RPMI7951 (cell line): ENCODE measurements at regions not wholly inside any gene's neighbourhood (a gene's known extent, or its start where the extent isn't known, plus 50 kb on each side); places are given as distances from the start of the nearest gene placed in this dataset.

Source experiments
- DNase-seq: peaks from one replicate; pipeline ENCODE4 v3.0.0-alpha.2; 2012; ENCODE audit warnings: low read depth

- no peak for DNase-seq
These were observed 184.4 kb upstream of the DYNLRB2 start for GRCh38 chr16:80356365-80356764.

DNA sequence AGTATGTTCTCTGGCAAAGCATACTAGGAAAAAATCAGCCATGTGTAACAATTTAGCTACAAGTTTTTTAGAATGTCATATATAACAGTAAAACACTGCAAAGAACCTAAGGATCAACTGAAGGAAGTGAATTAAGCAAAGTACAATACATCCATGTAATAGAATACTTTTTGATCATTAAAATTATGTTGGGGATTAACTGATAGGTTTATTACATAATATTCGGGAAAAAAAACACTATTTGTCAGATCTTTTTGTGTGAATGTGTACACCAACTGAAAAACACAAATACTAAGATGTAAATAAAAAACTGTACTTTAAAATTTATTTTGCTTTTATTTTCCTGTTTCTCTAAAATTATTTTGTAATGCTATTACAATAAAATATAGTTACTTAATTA, 185.5 kb upstream of the DYNLRB2 start:
- DNase-seq, result no peak

- DNase-seq, result no peak
These were observed 190.7 kb upstream of the DYNLRB2 start for GRCh38 chr16:80350061-80350460.

DNA sequence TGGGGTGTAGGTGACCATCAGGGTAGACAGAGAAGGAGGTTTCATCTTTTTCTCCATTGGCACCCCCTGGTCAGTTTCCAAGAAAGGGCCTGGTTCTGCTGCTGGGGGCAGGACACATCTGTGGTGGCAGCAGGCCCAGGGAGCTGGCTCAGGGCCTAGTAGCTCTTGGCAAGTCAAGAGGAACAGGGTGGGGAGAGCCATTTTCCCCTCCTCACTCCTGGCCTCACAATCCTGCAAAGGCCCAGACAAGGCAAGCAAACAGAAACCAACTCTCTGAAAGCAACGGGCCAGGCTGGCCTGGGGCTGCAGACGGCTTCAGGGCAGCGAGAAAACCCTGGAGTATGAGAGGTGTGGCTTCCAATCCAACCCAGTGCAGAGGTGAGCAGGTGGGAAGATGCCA, 192.9 kb upstream of the DYNLRB2 start:
- DNase-seq, result peak; percentile 36

DNA sequence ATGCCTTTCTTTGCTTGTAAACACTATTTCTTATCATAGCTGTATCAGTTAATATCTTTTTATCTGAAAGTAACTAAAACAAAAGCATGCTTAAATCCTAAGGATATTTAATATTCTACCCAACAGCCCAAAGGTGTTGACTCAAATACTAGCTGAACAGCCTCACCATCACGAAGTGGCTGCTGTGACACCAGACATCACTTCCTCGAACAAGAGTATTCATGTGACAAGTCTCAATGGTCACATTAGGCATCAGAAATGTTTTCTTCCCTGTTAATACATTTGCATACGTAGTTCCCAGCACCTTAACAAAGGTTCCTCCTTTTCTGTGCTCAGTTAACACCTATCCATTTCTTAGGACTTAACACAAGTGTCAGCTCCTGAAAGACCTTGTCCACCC, 193.8 kb upstream of the DYNLRB2 start:
- no peak for DNase-seq

GRCh38 chr16:80346111-80346632, 194.6 kb upstream of the DYNLRB2 start:
- DNase-seq, result no peak

- no peak for DNase-seq
These were observed 195.1 kb upstream of the DYNLRB2 start for GRCh38 chr16:80345701-80346100.

GRCh38 chr16:80344570-80344969, 196.2 kb upstream of the DYNLRB2 start:
- no peak for DNase-seq

DNA sequence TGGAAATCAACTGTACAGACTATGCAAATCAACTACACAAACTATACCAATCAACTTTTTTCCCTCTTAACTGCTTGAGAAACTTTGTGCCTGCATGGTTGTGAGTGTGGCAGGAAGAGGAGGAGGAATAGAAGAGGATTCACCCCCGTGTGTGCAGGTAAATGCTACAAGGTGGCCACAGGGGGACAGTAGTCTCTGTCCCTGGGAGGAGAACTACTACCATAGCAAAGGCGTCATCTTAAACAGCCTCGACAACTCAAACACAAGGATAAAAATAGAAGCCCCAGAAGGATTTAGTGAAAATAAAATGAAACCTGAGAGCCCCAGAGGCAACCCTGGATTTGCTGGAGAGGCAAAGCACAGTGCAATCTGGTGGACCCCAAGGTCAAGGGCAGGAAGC, 199.5 kb upstream of the DYNLRB2 start:
- DNase-seq, result no peak

DNA sequence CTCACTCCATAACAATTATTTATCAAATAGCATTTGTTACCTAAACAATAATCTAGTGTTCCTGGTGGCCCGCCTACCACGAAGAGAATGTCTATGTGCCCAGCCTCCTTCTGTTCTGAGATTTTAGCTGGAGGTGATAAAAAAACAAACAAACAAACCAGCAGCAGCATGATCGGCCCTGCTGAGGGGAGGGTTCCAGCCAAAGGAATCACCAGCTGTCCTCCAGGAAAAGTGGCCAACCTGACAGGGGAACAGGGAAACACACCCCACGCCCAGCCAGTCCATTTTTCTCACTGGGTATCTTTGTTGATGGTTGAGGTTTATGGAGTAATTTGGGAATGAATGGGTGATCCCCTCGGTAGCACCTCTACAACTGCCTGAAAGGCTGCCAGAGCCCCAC, 203.0 kb upstream of the DYNLRB2 start:
- DNase-seq, result no peak

DNA sequence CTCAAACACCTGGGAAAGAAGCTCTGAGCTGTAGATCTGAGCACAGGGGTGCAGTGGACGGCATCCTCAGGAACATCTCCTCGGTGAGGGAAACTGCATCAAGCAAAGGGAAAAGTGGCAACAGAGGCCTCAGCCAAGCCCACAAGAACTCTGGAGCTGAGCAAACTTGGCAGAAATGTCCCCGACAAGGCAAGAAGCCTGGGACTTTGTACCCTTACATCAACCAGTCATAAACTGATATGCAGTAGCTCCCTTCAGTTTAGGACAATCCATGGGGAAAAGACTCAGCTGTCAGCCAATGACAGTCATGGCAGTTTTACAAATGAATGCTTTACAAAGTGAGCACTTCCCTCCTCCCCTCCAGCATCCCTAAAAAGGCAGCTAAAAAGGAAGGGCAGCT, 210.0 kb upstream of the DYNLRB2 start:
- DNase-seq, result no peak

- DNase-seq, result no peak
These were observed 210.6 kb upstream of the DYNLRB2 start for GRCh38 chr16:80330150-80330549.

- no peak for DNase-seq
These were observed 213.1 kb upstream of the DYNLRB2 start for GRCh38 chr16:80327740-80328139.

GRCh38 chr16:80324371-80324770, 216.4 kb upstream of the DYNLRB2 start:
- DNase-seq, result no peak

GRCh38 chr16:80323808-80324195, 217.0 kb upstream of the DYNLRB2 start:
- DNase-seq, result no peak

DNA sequence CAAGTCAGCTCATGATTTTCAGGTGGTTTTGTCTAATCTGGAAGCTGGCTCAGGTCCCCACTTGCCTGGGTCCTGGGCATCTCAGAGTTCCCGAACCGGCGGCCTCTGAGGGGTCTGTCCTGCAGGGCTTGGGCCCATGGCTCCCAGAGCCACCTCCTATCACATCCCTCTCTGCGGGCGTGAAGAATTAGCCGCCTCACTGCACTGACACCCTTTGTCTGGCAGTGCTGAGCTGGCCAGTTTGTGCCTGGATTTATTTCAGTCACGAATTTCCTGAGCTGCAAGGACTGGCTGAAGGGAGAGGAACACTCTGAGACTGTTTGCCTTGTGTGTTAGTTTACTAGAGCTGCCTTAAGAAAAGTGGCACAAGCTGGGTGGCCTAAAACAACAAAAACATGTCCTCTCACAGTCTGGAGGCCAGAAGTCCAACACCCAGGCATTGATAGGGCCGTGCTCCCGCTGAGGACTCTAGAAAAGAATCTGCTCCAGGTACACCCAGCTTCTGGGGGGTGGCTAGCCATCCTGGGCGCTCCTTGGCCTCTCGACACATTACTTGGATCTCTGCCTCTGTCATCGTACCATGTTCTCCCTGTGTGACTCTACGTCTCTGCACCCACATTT, 217.5 kb upstream of the DYNLRB2 start:
- DNase-seq, result no peak

DNA sequence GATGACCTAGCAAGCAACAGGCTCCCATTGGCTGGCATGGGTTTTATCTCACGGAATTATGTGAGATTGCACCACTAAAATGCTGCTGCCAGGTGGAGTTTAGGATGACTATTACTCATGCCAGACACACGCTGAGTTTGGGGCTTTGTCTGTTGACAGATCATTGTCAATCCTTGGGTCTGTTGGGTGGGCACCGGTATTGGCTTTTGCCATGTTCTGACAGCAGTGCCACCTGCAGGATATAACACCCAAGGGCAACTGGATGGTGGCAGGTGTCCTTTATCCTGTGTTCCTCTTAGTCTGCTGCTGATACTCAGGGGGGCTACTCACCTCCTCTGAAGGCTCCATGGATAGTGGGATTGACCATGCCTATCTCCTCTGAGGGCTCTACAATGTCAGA, 221.6 kb upstream of the DYNLRB2 start:
- DNase-seq, result peak; percentile 20

GRCh38 chr16:80318107-80318506, 222.7 kb upstream of the DYNLRB2 start:
- DNase-seq, result no peak

- peak; percentile 20 for DNase-seq
These were observed 223.2 kb upstream of the DYNLRB2 start for GRCh38 chr16:80317599-80318037.

DNA sequence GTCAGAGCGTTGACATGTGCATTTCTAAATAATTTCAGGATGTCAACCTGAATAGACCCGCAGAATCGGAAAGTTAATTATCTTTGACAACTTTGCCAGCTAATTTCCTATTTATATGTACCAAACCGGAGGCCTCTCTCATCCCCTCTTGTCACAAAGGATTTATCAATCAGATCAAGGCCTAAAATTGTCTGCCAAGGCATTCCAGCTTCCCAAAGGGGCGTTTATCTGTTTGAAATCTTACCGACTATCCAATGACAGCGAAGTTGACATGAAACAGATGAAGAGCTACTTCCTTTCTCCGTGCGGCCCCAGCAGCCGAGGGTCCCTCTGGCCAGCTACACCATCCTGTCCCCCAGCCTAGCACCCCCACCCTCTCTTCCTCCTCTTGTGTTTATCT, 223.7 kb upstream of the DYNLRB2 start:
- DNase-seq, result no peak

DNA sequence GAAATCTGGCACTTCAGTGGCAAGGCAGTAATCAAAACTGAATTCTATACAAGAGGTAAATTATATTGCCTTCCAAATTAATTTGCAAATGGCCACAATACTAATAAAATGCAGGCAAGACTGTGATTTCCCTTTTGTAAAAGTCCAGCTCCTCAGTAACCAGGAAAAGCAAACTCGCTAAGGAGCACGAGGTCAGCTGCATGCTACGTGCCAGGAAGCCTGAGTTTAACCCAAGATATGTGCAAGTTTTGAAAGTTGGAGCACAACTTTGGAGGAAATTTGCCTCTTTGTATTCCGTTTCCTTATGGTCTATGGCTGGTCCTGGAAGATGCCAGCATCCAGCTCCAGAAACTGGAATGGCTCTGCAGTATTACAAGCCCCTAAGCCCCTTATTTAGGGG, 226.8 kb upstream of the DYNLRB2 start:
- no peak for DNase-seq

GRCh38 chr16:80309178-80309577, 231.6 kb upstream of the DYNLRB2 start:
- no peak for DNase-seq

DNA sequence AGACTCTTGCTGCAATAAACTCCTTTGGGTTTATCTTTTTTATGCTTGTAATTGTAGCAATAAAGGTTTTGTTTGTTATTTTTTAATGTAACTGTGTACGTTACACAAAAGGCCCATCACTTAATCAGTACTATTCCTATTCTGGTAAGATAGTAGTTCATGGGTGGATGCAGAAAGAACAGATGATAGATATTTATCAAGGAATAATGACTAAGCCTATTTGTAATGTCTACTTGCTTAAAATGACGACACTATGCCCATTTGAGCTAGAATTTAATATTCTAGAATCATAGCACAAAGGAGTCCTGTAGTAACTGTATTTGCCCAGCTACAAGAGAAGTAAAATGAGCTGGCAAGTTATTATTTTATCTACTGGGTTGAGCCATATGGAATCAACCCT, 235.4 kb upstream of the DYNLRB2 start:
- DNase-seq, result no peak

DNA sequence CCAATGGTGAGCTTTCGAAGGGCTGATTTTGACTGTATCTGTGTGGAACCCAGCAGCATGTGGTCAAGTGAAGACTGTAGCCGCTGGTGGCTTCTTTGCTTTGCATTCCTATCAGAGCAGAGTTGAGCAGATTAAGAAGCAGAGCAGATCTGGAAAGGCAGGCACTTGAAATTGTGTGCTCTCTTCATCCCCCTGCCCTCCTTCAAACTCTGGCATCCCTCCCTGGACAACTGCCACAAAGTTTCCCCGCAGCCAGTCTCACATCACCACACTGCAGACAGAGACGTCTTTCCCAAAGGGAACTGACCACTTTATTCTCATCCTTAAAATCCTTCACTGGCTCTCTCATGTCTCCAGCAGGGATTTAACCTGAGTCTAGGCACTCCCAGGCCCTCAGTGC, 237.1 kb upstream of the DYNLRB2 start:
- no peak for DNase-seq
